ENCODE measurements at regions not wholly inside any gene's neighbourhood (a gene's known extent, or its start where the extent isn't known, plus 50 kb on each side); places are given as distances from the start of the nearest gene placed in this dataset.

GRCh38 chr6:100258752-100259151 is 206.0 kb downstream of the SIM1 start:
- TF ChIP-seq EP300 (IDR thresholded peaks at IDR 0.05) (no peak), CTCF (IDR thresholded peaks at IDR 0.05) (no peak)
